ENCODE measurements at regions not wholly inside any gene's neighbourhood (a gene's known extent, or its start where the extent isn't known, plus 50 kb on each side); places are given as distances from the start of the nearest gene placed in this dataset.

DNA sequence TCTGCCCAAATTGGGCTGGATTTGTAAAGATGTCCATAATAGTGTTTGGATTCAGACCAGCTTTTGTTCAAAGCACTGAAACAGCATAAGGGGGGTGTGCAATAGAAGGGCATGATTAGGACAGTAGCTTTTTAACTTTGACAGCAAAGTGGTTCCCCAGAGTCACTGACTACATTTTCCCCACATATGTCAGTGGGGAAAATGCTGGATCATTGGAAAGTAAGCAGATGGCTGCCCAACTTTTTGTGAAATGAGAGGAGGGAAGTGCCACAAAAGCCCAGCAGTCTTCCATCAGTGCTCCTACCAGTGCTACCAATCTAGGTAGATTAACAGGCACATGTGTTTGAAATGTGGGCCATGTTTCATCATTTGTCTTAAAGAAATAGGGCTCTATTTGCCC is 162.8 kb downstream of the FZD1 start:
- no peaks in the 10 kb centered on the region for H4K20me1 ChIP-seq (ENCODE audit: insufficient read depth, low read length)
- no peaks in the 10 kb centered on the region for H3K36me3 ChIP-seq (replicated peaks in 1 of 2; ENCODE audit: control insufficient read depth in 1 of 2, insufficient read depth in 2 of 2, low read length in 2 of 2)
- no peak overlapping the region for H2AFZ ChIP-seq (ENCODE audit: low read length)
- POLR2A ChIA-PET = no interaction called here
- intact Hi-C loops (cut with micrococcal nuclease; ENCODE audit: unreplicated experiment) = loop anchor here (10.0 kb wide), 1 partner anchor 342 kb away; no protein-coding TSS in a partner anchor
- H3K9ac ChIP-seq (ENCODE audit: insufficient read depth, low read depth, low read length) = no peak overlapping the region
- in situ Hi-C loops (cut with HindIII; ENCODE audit: extremely low pct_ligation_motif_present, low pct_unique_long_range_greater_than_20kb) = no loop called here
- no peak overlapping the region for H3K4me2 ChIP-seq (ENCODE audit: low read depth, low read length)
- H3K9me3 ChIP-seq (ENCODE audit: low read length) = no peaks in the 10 kb centered on the region
- H3K27ac ChIP-seq (ENCODE audit: extremely low read length, insufficient read depth, low read length) = no peak overlapping the region
- H3K27me3 ChIP-seq (ENCODE audit: control insufficient read depth in 1 of 2, insufficient read depth in 2 of 2, low read length in 2 of 2) = no peaks in the 10 kb centered on the region; a peak in 1 of 5 replicates
- H3K4me1 ChIP-seq (ENCODE audit: insufficient read depth, low read length) = no peaks in the 10 kb centered on the region
- ATAC-seq = no peak
- no peak for DNase-seq (ENCODE audit: low spot score)
- TF ChIP-seq ZNF496 (CRISPR knock-in tag; IDR thresholded peaks at IDR 0.05; ENCODE audit: insufficient replicate concordance) (no peak), SYNCRIP (IDR thresholded peaks at IDR 0.05; ENCODE audit: insufficient read depth, low read depth, low read length) (no peak), ZNF572 (CRISPR knock-in tag; IDR thresholded peaks at IDR 0.05) (no peak), ZNF605 (CRISPR knock-in tag; IDR thresholded peaks at IDR 0.05) (no peak)
- TF ChIP-seq, protein P1, sequence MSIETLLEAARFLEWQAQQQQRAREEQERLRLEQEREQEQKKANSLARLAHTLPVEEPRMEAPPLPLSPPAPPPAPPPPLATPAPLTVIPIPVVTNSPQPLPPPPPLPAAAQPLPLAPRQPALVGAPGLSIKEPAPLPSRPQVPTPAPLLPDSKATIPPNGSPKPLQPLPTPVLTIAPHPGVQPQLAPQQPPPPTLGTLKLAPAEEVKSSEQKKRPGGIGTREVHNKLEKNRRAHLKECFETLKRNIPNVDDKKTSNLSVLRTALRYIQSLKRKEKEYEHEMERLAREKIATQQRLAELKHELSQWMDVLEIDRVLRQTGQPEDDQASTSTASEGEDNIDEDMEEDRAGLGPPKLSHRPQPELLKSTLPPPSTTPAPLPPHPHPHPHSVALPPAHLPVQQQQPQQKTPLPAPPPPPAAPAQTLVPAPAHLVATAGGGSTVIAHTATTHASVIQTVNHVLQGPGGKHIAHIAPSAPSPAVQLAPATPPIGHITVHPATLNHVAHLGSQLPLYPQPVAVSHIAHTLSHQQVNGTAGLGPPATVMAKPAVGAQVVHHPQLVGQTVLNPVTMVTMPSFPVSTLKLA (IDR thresholded peaks at IDR 0.05) = no peak
- H3K79me2 ChIP-seq (ENCODE audit: insufficient read depth, low read length) = no peaks in the 10 kb centered on the region
- BruUV-seq (replicated peaks) = no TSS peak
- H3K4me3 ChIP-seq (replicated peaks in 1 of 3; ENCODE audit: insufficient read depth in 1 of 3, low read depth in 2 of 3, low read length in 3 of 3) = no peak overlapping the region
- CTCF ChIA-PET (ENCODE audit: low intra/inter-chr PET ratio, low total read pairs) = no interaction called here
- no peak for FAIRE-seq

DNA sequence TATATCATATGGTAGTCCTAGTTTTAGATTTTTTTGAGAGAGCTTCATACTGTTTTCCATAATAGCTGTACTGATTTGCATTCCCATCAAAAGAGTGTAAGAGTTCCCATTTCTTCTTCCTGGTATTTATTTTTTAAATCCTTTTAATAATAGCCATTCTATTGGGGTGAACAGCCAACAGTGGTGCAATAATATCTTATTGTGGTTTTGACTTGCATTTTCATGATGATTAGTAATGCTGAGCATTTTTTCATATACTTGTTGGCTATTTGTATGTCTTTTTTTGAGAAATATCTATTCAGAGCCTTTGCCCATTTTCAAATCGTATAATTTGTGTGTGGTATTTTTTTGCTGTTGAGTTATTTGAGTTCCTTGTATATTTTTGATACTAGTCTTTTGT is 167.4 kb downstream of the FZD1 start:
- Histone ChIP-seq H2AFZ (ENCODE audit: low read length) (no peak overlapping the region), H3K36me3 (replicated peaks in 1 of 2; ENCODE audit: control insufficient read depth in 1 of 2, insufficient read depth in 2 of 2, low read length in 2 of 2) (no peaks in the 10 kb centered on the region), H3K9me3 (ENCODE audit: low read length) (no peaks in the 10 kb centered on the region; the same call in 1 of the 2 replicates), H3K79me2 (ENCODE audit: insufficient read depth, low read length) (no peaks in the 10 kb centered on the region), H3K4me3 (replicated peaks in 1 of 3; ENCODE audit: insufficient read depth in 1 of 3, low read depth in 2 of 3, low read length in 3 of 3) (no peak overlapping the region), H3K27me3 (ENCODE audit: control insufficient read depth in 1 of 2, insufficient read depth in 2 of 2, low read length in 2 of 2) (no peaks in the 10 kb centered on the region; a peak in 1 of 5 replicates), H4K20me1 (ENCODE audit: insufficient read depth, low read length) (no peaks in the 10 kb centered on the region), H3K9ac (ENCODE audit: insufficient read depth, low read depth, low read length) (no peak overlapping the region), H3K27ac (ENCODE audit: extremely low read length, insufficient read depth, low read length) (no peak overlapping the region), H3K4me2 (ENCODE audit: low read depth, low read length) (no peak overlapping the region), H3K4me1 (ENCODE audit: insufficient read depth, low read length) (0 out of 2 replicates have a peak, but pooled peaks cover 2% of the 10 kb centered on the region)
- in situ Hi-C loops (cut with HindIII; ENCODE audit: extremely low pct_ligation_motif_present, low pct_unique_long_range_greater_than_20kb) (no loop called here), intact Hi-C loops (cut with micrococcal nuclease; ENCODE audit: unreplicated experiment) (no loop called here)
- DNase-seq (ENCODE audit: low spot score) (no peak), FAIRE-seq (no peak), ATAC-seq (no peak)
- CTCF ChIA-PET (ENCODE audit: low intra/inter-chr PET ratio, low total read pairs) = no interaction called here
- WGBS (ENCODE audit: low lambda C conversion rate) = 9% methylated on average over 1 of the region's 1 CpG
- BruUV-seq (replicated peaks) = no TSS peak
- POLR2A ChIA-PET = no interaction called here
- TF ChIP-seq, protein P2, sequence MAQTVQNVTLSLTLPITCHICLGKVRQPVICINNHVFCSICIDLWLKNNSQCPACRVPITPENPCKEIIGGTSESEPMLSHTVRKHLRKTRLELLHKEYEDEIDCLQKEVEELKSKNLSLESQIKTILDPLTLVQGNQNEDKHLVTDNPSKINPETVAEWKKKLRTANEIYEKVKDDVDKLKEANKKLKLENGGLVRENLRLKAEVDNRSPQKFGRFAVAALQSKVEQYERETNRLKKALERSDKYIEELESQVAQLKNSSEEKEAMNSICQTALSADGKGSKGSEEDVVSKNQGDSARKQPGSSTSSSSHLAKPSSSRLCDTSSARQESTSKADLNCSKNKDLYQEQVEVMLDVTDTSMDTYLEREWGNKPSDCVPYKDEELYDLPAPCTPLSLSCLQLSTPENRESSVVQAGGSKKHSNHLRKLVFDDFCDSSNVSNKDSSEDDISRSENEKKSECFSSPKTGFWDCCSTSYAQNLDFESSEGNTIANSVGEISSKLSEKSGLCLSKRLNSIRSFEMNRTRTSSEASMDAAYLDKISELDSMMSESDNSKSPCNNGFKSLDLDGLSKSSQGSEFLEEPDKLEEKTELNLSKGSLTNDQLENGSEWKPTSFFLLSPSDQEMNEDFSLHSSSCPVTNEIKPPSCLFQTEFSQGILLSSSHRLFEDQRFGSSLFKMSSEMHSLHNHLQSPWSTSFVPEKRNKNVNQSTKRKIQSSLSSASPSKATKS (CRISPR knock-in tag; IDR thresholded peaks at IDR 0.05) = no peak
- TF ChIP-seq ZNF20 (CRISPR knock-in tag; IDR thresholded peaks at IDR 0.05) = no peak
- TF ChIP-seq ELF4 (CRISPR knock-in tag; IDR thresholded peaks at IDR 0.05; ENCODE audit: borderline replicate concordance) = no peak
- TF ChIP-seq, protein P3, sequence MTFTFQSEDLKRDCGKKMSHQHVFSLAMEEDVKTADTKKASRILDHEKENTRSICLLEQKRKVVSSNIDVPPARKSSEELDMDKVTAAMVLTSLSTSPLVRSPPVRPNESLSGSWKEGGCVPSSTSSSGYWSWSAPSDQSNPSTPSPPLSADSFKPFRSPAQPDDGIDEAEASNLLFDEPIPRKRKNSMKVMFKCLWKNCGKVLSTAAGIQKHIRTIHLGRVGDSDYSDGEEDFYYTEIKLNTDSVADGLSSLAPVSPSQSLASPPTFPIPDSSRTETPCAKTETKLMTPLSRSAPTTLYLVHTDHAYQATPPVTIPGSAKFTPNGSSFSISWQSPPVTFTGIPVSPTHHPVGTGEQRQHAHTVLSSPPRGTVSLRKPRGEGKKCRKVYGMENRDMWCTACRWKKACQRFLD (CRISPR knock-in tag; IDR thresholded peaks at IDR 0.05; ENCODE audit: borderline replicate concordance) = no peak

All from HepG2 (cell line).